SU-DHL-6 (cell line): ENCODE measurements at regions not wholly inside any gene's neighbourhood (a gene's known extent, or its start where the extent isn't known, plus 50 kb on each side); places are given as distances from the start of the nearest gene placed in this dataset.

ENCODE experiments used
- H2AFZ ChIP-seq: fragments of 200-600 bp; sonication (generic); 2 replicates; pipeline ENCODE4 v1.6.1; 2014; ENCODE audit warnings: low read depth, mild to moderate bottlenecking, moderate library complexity, mixed read lengths, antibody characterized with exemption, low read length; ENCODE audit not compliant: severe bottlenecking
- H3F3A ChIP-seq: fragments of 200-600 bp; shearing (Covaris generic); 2 replicates; pipeline ENCODE4 v1.6.0; 2016; ENCODE audit warnings: antibody characterized with exemption, mild to moderate bottlenecking; ENCODE audit not compliant: insufficient read depth
- H3K27ac ChIP-seq: fragments of 200-600 bp; sonication (generic); 2 replicates; pipeline ENCODE4 v1.5.1; 2016; ENCODE audit warnings: low read depth, mild to moderate bottlenecking, low read length, moderate library complexity, mixed read lengths
- H3K27me3 ChIP-seq: fragments of 200-600 bp; sonication (generic), shearing (Covaris generic); 2 replicates; pipeline ENCODE4 v1.6.0; 2014; ENCODE audit warnings: mild to moderate bottlenecking, low read length
- H3K36me3 ChIP-seq: fragments of 200-600 bp; sonication (generic); 2 replicates; pipeline ENCODE4 v1.6.1; 2014; ENCODE audit warnings: mild to moderate bottlenecking, low read length, mixed read lengths
- H3K4me2 ChIP-seq: fragments of 300-600, 200-600 bp; shearing (Covaris generic), sonication (generic); 2 replicates; pipeline ENCODE4 v1.6.0; 2014; ENCODE audit warnings: low read length, low read depth, mild to moderate bottlenecking; ENCODE audit not compliant: poor library complexity, severe bottlenecking
- H3K4me3 ChIP-seq: fragments of 200-600 bp; sonication (generic); 2 replicates; pipeline ENCODE4 v1.5.1; 2014; ENCODE audit warnings: antibody characterized with exemption, low read length, mild to moderate bottlenecking, mixed read lengths; ENCODE audit not compliant: insufficient read depth, poor library complexity, severe bottlenecking
- H3K79me2 ChIP-seq: fragments of 200-600 bp; sonication (generic); 2 replicates; pipeline ENCODE4 v1.6.1; 2014; ENCODE audit warnings: mild to moderate bottlenecking, low read length, moderate library complexity; ENCODE audit not compliant: insufficient read depth
- H3K9ac ChIP-seq: fragments of 200-600 bp; sonication (generic); 2 replicates; pipeline ENCODE4 v1.7.0; 2014; ENCODE audit warnings: mild to moderate bottlenecking, low read length
- H3K9me2 ChIP-seq: fragments of 200-600 bp; sonication (generic); replicated peaks from 2 replicates; pipeline ENCODE4 v1.6.1; 2014; ENCODE audit warnings: low read length; ENCODE audit not compliant: insufficient read depth
- H3K9me3 ChIP-seq: fragments of 200-600 bp; sonication (generic); 2 replicates; pipeline ENCODE4 v1.6.1; 2014; ENCODE audit warnings: low read length, mixed read lengths; ENCODE audit not compliant: insufficient read depth
- H4K20me1 ChIP-seq: fragments of 200-600 bp; sonication (generic); 2 replicates; pipeline ENCODE4 v1.6.1; 2014; ENCODE audit warnings: low read depth, mild to moderate bottlenecking, antibody characterized with exemption, low read length, moderate library complexity, mixed read lengths
- EZH2phosphoT487 ChIP-seq: fragments of 200-600 bp; sonication (generic), shearing (Covaris generic); conservative IDR thresholded peaks from 2 replicates; pipeline ENCODE4 v1.6.1; 2018; ENCODE audit warnings: mild to moderate bottlenecking, antibody characterized with exemption, low read length, moderate library complexity, mixed read lengths
- TF ChIP-seq, protein P1 (sequence below): fragments of 200-600 bp; sonication (generic); IDR thresholded peaks from one replicate; pipeline ENCODE4 v1.5.1; 2017; ENCODE audit warnings: antibody characterized with exemption, mild to moderate bottlenecking, low read length, moderate library complexity; ENCODE audit not compliant: insufficient read depth, poor library complexity, severe bottlenecking

DNA sequence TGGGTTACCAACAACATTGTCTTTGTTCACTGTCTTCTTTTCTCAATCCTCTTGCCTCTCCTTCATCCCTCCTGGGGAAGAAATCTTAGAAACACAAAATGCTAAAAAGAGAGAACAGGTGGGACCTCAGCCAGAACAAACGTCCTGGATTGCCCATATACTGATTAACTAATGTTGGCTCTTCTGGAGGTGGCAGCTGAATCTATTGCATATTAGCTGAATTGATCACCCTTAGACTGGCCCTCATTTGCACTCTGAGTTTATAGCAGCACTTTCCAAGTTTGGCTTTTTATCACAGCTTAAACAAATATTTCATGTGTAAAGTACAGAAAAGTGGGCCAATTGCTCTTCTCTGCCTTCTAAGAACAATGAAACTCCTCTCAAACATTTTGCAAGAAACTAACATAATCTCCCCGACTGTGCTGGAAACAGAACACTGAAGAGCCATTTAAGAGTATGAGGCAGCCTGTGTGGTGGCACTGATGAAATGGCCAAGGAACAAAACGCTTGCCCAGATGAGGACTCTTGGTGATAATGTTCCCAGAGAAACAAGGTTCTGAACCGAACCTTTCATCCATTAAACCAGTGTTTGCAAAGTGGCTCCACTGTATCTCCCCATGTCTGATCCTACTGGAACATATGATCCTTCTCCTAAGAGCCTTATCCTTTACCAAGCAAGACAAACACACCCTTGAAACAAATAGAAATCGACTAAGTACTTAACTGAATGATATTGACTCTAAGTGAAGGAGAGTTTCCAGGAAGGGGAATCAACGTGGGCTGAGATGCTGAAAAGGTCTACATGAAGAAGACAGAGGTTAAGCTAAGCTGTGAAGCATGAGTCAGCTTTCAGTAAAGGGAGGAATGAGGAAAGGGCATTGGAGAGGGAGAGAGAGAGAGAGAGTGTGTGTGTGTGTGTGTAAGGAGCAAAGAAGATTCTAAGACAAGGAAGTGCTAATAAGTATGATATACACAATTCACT, 83.2 kb upstream of the LIFR start:
- TF ChIP-seq EZH2phosphoT487 = no peak
- Histone ChIP-seq H3K27me3 (no peaks in the 10 kb centered on the region), H3K27ac (no peak overlapping the region), H3F3A (no peaks in the 10 kb centered on the region), H2AFZ (no peak overlapping the region), H3K36me3 (no peaks in the 10 kb centered on the region), H3K9ac (no peak overlapping the region), H3K79me2 (no peaks in the 10 kb centered on the region), H3K4me2 (no peak overlapping the region), H3K9me3 (no peaks in the 10 kb centered on the region), H3K9me2 (no peaks in the 10 kb centered on the region), H3K4me3 (no peak overlapping the region), H4K20me1 (no peaks in the 10 kb centered on the region)

DNA sequence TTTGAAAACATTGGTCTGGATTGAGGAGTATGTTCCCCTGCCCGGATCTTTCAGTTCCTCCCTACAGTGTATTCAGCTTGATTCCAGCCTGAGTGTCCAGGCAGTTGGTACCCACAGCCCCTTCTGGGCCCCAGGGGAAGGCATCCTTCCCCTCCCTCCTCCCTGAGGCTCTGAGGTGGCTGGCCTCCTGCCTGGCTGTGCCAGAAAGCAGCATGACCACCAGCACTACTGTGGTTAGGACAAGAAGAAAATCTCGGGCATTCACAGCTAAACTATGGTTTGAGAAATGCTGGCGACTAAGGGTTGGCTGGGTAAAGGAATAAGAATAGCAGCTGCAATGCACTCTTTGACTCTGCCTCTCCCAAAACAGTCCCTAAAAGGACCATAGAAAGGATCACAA, 84.6 kb upstream of the LIFR start:
- H3K36me3 ChIP-seq = no peaks in the 10 kb centered on the region
- no peak overlapping the region for H3K4me2 ChIP-seq
- H3K79me2 ChIP-seq = no peaks in the 10 kb centered on the region
- H3K27ac ChIP-seq = no peak overlapping the region
- no peak overlapping the region for H3K4me3 ChIP-seq
- no peak overlapping the region for H2AFZ ChIP-seq
- no peaks in the 10 kb centered on the region for H3K27me3 ChIP-seq
- H3F3A ChIP-seq = no peaks in the 10 kb centered on the region
- no peaks in the 10 kb centered on the region for H3K9me2 ChIP-seq
- no peak overlapping the region for H3K9ac ChIP-seq
- no peaks in the 10 kb centered on the region for H3K9me3 ChIP-seq
- no peaks in the 10 kb centered on the region for H4K20me1 ChIP-seq
- TF ChIP-seq EZH2phosphoT487 = no peak
- TF ChIP-seq, protein P1, sequence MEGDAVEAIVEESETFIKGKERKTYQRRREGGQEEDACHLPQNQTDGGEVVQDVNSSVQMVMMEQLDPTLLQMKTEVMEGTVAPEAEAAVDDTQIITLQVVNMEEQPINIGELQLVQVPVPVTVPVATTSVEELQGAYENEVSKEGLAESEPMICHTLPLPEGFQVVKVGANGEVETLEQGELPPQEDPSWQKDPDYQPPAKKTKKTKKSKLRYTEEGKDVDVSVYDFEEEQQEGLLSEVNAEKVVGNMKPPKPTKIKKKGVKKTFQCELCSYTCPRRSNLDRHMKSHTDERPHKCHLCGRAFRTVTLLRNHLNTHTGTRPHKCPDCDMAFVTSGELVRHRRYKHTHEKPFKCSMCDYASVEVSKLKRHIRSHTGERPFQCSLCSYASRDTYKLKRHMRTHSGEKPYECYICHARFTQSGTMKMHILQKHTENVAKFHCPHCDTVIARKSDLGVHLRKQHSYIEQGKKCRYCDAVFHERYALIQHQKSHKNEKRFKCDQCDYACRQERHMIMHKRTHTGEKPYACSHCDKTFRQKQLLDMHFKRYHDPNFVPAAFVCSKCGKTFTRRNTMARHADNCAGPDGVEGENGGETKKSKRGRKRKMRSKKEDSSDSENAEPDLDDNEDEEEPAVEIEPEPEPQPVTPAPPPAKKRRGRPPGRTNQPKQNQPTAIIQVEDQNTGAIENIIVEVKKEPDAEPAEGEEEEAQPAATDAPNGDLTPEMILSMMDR = no peak

DNA sequence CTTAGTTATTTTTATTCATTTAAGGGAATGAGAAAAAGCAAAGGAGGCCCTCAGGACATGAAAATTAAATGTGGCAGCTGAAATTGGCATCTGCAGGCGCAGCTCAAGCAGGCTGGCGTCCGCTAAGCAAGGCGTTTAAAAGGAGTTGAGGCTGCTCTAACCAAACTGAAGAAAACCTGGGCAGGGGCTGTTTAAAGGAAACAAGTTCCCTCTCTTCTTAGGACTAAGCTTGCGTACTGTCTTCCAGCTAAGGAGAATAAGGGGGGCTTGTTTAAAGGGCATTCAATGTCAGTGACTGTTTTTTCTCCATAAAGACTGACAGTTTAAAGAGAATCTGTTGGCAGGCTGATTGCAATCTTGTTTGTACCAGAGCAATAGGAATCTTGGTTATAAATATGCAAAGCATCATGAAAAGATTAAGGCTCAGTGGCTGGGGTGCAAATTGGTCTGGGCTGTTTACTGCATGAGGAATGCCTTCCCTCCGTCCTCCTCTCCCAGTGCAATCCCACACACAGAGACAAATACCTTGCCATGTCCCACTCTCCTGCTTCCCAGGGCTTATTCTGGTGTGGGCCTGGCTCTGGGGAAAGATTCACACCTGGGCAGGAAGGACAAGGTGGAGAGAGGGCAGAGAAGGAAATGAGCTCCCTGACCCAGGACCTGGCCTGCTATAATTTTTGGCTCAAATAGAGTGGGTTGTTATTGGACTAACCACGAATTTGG, 85.9 kb upstream of the LIFR start:
- Histone ChIP-seq H2AFZ (no peak overlapping the region), H3K9ac (no peak overlapping the region), H3K9me2 (no peaks in the 10 kb centered on the region), H3F3A (no peaks in the 10 kb centered on the region), H3K4me3 (no peak overlapping the region), H3K9me3 (no peaks in the 10 kb centered on the region), H4K20me1 (no peaks in the 10 kb centered on the region), H3K27ac (no peak overlapping the region), H3K79me2 (no peaks in the 10 kb centered on the region), H3K4me2 (no peak overlapping the region), H3K36me3 (no peaks in the 10 kb centered on the region), H3K27me3 (no peaks in the 10 kb centered on the region)
- TF ChIP-seq, protein P1 = no peak
- no peak for TF ChIP-seq EZH2phosphoT487
